GM20000 (cell line): ENCODE measurements at regions not wholly inside any gene's neighbourhood (a gene's known extent, or its start where the extent isn't known, plus 50 kb on each side); places are given as distances from the start of the nearest gene placed in this dataset.
"Not testable (repeated sequence)": the region's sequence is repeated elsewhere in the genome, so short reads cannot be mapped to it uniquely, and the experiment has no call there.

Experiments used
- DNase-seq: peaks from one replicate; pipeline ENCODE4 v3.0.0; 2012; ENCODE audit warnings: low spot score
- TF ChIP-seq, protein P1 (sequence below): IDR thresholded peaks from 2 replicates; pipeline ENCODE4 v1.5.1; 2012; ENCODE audit warnings: mild to moderate bottlenecking, control low read depth; ENCODE audit errors: extremely low read depth, missing control alignments

DNA sequence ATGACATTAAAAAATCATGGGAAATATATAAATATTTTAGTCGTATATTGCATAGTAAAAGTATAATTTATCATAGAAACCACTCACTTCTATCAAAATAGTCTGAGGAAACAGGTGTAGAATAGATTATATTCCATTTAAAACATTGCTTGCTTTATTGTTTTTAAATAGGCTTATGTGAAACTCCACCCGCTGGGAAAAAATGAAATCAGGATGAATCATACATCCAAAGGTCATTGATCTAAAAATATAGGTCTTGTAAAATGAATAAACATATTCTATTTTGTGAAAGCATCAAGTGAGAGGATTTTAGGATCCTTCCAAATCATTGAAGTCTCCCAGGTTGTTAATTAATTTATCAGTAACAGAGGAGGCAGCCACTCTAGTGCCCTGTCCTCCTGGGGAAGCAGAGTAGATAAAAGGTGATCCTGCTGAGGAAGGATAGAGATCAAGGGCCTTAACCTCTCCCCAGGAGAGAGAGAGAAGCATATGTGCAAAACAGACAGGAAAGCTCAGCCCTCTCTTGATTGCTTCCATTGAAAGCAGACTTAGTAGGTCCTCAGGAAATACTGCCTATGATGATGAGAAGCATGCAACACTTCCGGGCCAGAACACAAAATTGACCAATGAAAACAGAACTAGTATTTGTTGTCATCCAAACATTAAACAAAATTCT lies 96.8 kb upstream of the MAP9 start:
- DNase-seq: no peak
- TF ChIP-seq, protein P1, sequence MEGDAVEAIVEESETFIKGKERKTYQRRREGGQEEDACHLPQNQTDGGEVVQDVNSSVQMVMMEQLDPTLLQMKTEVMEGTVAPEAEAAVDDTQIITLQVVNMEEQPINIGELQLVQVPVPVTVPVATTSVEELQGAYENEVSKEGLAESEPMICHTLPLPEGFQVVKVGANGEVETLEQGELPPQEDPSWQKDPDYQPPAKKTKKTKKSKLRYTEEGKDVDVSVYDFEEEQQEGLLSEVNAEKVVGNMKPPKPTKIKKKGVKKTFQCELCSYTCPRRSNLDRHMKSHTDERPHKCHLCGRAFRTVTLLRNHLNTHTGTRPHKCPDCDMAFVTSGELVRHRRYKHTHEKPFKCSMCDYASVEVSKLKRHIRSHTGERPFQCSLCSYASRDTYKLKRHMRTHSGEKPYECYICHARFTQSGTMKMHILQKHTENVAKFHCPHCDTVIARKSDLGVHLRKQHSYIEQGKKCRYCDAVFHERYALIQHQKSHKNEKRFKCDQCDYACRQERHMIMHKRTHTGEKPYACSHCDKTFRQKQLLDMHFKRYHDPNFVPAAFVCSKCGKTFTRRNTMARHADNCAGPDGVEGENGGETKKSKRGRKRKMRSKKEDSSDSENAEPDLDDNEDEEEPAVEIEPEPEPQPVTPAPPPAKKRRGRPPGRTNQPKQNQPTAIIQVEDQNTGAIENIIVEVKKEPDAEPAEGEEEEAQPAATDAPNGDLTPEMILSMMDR: no peak

GRCh38 chr4:155468282-155468681 lies 91.5 kb upstream of the MAP9 start:
- TF ChIP-seq, protein P1: no peak

DNA sequence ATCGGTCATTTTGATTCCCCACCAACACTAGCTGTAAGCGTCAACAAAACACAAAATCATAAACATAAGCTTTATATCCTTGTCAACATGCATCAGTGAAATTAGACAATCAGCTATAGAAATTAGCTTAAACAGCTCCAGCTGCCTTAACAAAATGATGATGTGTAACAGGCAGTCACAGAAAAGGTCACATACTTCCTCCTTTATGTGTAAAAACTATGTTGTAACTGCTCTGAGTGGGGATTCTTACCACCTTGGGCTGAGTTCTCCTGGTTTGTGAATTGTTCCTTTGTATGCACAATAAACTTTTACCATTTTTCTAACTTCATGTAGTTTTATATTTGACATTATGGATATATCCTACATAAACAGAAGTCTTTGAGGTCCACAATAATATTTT lies 73.9 kb upstream of the MAP9 start:
- TF ChIP-seq, protein P1: no peak

More at GRCh38 chr4:155468282-155468681, 91.5 kb upstream of the MAP9 start:
- no peak for DNase-seq

DNA sequence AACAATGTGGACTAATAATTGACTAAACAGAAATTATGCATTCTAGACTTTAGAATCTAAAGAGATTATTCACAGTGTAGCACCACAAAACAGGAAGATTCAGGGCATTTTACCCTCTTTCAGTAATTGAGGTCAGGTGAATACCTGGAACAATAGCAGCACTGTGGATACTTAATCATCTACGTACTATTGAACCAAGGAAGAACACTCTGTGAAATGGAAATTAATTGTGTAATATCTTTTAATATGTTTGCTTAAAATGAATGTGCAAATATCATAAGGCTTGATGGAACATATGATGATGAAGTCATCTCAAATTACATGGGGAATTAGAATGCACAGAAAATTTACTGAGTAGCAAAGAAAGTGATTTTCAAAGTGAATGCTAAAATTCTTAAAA lies 68.5 kb upstream of the MAP9 start:
- no peak for DNase-seq
- TF ChIP-seq, protein P1: no peak

More for the DNA sequence above, 73.9 kb upstream of the MAP9 start:
- DNase-seq: no peak

DNA sequence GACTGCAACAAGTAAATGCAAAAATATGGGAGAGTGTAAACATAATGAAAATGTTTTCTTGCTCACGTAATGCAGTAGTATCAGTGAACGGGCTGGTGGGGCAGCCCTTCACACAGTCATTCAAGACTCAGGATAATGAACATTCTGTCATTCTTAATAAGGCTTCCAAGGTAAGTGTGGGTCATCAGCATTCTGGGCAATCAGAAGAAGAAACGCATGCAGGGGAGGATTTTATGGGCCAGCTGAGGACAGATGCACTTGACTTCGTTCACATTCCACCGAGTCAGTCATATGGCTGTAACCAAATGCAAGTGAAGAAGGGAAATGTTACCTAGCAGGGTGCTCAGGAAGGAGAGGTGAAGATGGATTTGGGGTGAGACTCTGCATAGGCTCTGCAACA lies 68.0 kb upstream of the MAP9 start:
- TF ChIP-seq, protein P1: no peak
- DNase-seq: no peak

- peak; percentile 59 for DNase-seq
- TF ChIP-seq, protein P1: peak; percentile 82
Observed at GRCh38 chr4:155442267-155443105, 65.7 kb upstream of the MAP9 start.

DNA sequence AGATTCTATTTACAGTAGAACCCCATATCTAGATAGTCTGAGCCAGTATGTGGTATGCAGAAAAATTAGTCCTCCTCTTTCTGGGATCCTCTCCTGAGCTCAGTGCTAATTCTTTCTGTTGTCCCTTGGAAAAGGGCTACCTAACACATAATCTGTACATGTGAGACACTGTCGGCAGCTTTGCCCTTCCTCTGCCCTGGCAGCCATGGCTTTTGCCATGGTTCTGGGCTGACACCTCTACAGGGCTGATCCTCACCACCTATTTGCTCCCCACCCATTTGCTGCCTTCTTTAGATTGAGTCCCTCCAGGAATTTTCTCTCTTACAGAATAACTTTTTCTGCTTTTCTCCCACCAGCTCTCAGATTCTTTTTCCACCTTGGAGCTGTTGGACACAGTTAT lies 64.7 kb upstream of the MAP9 start:
- TF ChIP-seq, protein P1: no peak
- DNase-seq: no peak

GRCh38 chr4:155439760-155440159 lies 63.0 kb upstream of the MAP9 start:
- not testable (repeated sequence) for DNase-seq
